Spleen (tissue), 7 donors: ENCODE measurements at regions not wholly inside any gene's neighbourhood (a gene's known extent, or its start where the extent isn't known, plus 50 kb on each side); places are given as distances from the start of the nearest gene placed in this dataset.

Source experiments
- CTCF ChIP-seq, 11 experiments: fragments of 200-600 bp in 7 of 11; fragments of 450-650 bp in 4 of 11; sonication (generic) in 4 of 11; IDR thresholded peaks in 8 of 11; conservative IDR thresholded peaks in 3 of 11; 1 replicate in 7 of 11; 2 replicates in 4 of 11; pipeline versions ENCODE4 v1.4.0 to v1.8.0; 2016 to 2021; ENCODE audit warnings: antibody characterized with exemption in 11 of 11, inconsistent platforms in 4 of 11, mild to moderate bottlenecking in 1 of 11
- POLR2A ChIP-seq, 3 donors: fragments of 450-650 bp; IDR thresholded peaks; one replicate each; pipeline ENCODE4 v1.5.1; 2017; ENCODE audit warnings: antibody characterized with exemption in 3 of 3, mild to moderate bottlenecking in 1 of 3
- POLR2AphosphoS5 ChIP-seq, 3 donors: sonication (generic); formaldehyde crosslinking; IDR thresholded peaks; one replicate each; pipeline ENCODE4 v1.5.1; 2017; ENCODE audit warnings: antibody characterized with exemption in 3 of 3
- donor health status: DM: no; HTN: no; CAD: no; lungs with moderate emphysema.
- donor health status: DM: no; HTN: no; CAD: no.
- donor health status: DM: no; HTN: no; CAD: no.

GRCh38 chr6:165798991-165799390 lies 135.9 kb upstream of the PDE10A start:
- TF ChIP-seq CTCF (IDR thresholded peaks at IDR 0.05 in 8 of 11, conservative IDR thresholded peaks at IDR 0.05 in 3 of 11) (no peak), POLR2A (IDR thresholded peaks at IDR 0.05) (no peak), POLR2AphosphoS5 (IDR thresholded peaks at IDR 0.05) (no peak)
